Renal pelvis (tissue), 1 donor: ENCODE measurements at regions not wholly inside any gene's neighbourhood (a gene's known extent, or its start where the extent isn't known, plus 50 kb on each side); places are given as distances from the start of the nearest gene placed in this dataset.
"Not testable (repeated sequence)": the region's sequence is repeated elsewhere in the genome, so short reads cannot be mapped to it uniquely, and the experiment has no call there.

Experiments used
- DNase-seq: peaks from one replicate; pipeline ENCODE4 v3.0.0-alpha.2; 2013

GRCh38 chr22:48717076-48717810 is 1110.4 kb downstream of the BRD1 start:
- no peak for DNase-seq

- DNase-seq: not testable (repeated sequence)
Measured at GRCh38 chr22:48716154-48716553, 1111.5 kb downstream of the BRD1 start.

GRCh38 chr22:48715511-48715910 is 1112.2 kb downstream of the BRD1 start:
- no peak for DNase-seq

- DNase-seq: no peak
Measured at GRCh38 chr22:48714231-48714630, 1113.4 kb downstream of the BRD1 start.

GRCh38 chr22:48713272-48714205 is 1114.1 kb downstream of the BRD1 start:
- DNase-seq: no peak

GRCh38 chr22:48712558-48713271 is 1115.0 kb downstream of the BRD1 start:
- no peak for DNase-seq

- DNase-seq: no peak
Measured at GRCh38 chr22:48711669-48712068, 1116.0 kb downstream of the BRD1 start.

- DNase-seq: no peak
Measured at GRCh38 chr22:48711031-48711431, 1116.6 kb downstream of the BRD1 start.

GRCh38 chr22:48710410-48710809 is 1117.3 kb downstream of the BRD1 start:
- DNase-seq: no peak

- DNase-seq: no peak
Measured at GRCh38 chr22:48709976-48710375, 1117.7 kb downstream of the BRD1 start.

- DNase-seq: no peak
Measured at GRCh38 chr22:48709453-48709852, 1118.2 kb downstream of the BRD1 start.

GRCh38 chr22:48708558-48709245 is 1119.0 kb downstream of the BRD1 start:
- no peak for DNase-seq

- no peak for DNase-seq
Measured at GRCh38 chr22:48707763-48708557, 1119.7 kb downstream of the BRD1 start.

- no peak for DNase-seq
Measured at GRCh38 chr22:48706934-48707762, 1120.5 kb downstream of the BRD1 start.

GRCh38 chr22:48705917-48706605 is 1121.6 kb downstream of the BRD1 start:
- no peak for DNase-seq

- no peak for DNase-seq
Measured at GRCh38 chr22:48705159-48705916, 1122.3 kb downstream of the BRD1 start.

GRCh38 chr22:48704335-48704734 is 1123.3 kb downstream of the BRD1 start:
- DNase-seq: no peak

GRCh38 chr22:48703265-48703941 is 1124.3 kb downstream of the BRD1 start:
- DNase-seq: no peak
